ENCODE measurements at regions not wholly inside any gene's neighbourhood (a gene's known extent, or its start where the extent isn't known, plus 50 kb on each side); places are given as distances from the start of the nearest gene placed in this dataset.
A peak's percentile ranks its signal among the peaks of the same experiment; 100 is the strongest.
"Not testable (repeated sequence)": the region's sequence is repeated elsewhere in the genome, so short reads cannot be mapped to it uniquely, and the experiment has no call there.

DNA sequence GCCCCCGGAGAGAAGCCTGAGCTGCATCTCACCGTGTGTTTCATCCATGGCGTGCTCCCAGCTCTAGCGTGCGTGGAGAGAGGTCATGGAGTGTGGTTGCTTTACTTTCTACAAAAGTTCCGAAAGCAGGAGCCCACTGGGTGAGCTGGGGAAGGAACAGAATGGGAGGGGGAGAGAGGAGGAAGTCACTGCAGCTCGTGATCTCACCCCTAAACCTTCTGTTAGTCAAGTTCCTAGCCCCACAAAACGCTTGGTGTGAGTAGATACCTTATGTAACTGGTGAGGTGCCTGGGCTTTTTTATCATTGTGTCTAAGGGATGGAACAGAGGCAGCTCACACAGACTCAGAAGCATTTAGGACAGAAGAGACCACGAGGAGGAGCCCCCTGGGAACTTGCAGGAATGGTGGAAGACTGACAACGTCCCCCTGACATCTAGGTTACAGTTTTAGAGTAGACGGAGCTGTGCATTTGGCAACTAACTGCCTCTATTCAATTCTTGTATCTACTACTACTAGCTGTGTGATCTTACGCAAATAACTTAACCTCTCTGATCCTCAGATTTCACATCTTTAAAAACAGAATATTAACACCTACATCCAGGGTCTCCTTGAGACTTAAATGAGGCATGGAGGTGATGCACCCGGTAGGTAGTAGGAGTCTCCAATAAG is 123.3 kb downstream of the ARL4C start:
- DNase-seq = no peak

DNA sequence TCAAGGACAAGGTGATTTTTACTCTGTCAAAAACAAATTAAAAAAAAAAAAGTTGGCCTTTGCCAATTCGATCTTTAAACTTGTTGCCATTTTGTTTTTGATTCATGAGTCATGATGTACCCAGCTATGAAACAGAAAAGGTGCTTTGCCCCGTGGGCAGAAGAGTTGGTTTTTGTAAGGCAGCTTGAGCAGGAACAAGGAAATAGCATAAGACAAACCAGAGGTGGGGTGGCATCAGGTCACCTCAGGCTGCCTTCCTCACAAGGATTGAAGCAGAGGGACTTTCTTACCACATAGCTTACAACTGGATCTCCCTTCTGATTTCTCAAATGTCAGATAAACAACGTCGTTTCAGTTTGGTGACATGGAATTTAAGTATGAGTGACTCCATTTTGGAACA is 123.8 kb downstream of the ARL4C start:
- DNase-seq = no peak

GRCh38 chr2:234372506-234372905 is 124.4 kb downstream of the ARL4C start:
- no peak for DNase-seq

GRCh38 chr2:234368861-234369261 is 128.0 kb downstream of the ARL4C start:
- no peak for DNase-seq

DNA sequence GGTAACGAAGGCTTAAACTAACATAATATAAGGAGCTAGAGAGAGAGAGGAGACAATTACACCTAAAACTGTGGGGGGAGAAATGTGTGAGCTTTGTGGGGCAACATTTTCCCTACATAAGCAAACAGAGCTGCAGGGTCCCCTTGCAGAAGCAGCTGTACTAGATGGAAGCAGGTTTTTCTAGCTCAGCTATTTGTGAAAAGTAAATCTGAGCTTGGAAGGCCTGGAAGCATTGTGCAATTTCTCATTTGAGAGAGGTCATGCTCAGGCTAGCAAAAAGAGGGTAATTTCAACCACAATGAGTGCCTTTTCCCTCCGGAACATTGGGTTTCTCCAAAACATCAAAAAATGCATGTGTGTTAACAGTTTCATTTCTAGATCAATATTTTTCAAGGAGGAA is 130.0 kb downstream of the ARL4C start:
- no peak for DNase-seq

DNA sequence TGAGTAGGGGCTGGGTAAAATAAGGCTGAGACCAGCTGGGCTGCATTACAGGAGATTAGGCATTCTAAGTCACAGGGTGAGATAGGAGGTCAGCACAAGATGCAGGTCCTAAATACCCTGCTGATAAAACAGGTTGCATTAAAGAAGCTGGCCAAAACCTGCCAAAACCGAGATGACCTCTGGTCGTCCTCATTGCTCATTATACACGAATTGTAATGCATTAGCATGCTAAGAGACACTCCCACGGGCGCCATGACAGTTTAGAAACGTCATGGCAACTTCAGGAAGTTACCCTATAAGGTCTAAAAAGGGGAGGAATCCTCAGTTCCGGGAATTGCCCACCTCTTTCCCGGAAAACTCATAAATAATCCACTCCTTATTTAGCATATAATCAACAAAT is 132.2 kb downstream of the ARL4C start:
- no peak for DNase-seq

DNA sequence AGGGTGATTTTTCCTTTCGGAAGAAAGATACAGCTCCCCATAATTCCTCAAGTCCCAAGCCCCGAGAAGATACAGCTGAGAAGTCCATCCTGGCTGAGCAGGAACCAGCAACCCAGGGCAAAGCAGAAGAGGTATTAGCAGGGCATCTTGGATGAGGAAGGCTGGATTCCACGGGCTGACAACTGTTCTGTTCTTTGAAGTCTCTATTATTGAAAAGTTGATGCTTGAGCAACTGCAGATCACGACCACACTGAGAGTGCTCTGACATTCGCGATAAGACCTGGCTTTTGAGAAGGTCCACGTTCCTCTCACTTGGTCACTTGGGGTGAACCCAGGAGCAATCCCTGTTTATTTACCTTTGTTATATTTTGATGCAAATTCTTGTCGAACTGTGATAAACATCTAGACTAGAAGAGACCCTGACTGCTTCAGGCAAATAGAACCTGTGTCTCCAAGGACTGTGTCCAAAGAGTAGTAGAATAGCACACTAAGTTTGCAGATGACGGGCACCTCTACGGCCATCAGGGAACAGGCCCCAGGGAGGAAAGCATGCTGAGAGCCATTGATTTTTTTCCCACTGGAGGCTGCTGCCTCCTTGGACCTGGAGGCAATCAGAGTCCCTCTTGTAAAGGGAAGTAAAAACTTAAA is 133.1 kb downstream of the ARL4C start:
- no peak for DNase-seq

DNA sequence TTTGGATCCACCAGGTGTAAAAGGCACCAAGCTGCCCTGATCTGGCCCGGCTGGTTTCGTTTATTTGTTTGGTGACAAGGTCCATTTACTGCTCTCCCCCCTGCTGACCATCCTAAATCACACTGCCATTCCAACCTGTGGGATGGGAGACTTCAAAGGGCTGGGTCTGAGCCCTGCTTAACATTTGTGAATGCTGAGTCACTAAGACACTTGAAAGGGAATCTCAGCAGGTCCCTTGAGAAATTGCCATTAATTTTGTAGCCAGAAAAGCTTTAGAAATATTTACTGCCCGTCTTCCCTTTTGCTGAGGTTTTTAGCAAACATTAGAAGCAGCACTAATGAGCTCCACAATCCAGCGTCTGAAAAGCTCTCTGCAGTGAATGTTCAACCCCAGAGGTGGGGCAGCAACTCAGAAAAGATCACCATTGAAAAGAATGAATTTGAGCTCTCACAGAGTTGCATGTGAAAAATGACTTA is 133.8 kb downstream of the ARL4C start:
- no peak for DNase-seq

- DNase-seq = not testable (repeated sequence)
Measured at GRCh38 chr2:234360313-234360975, 136.4 kb downstream of the ARL4C start.

DNA sequence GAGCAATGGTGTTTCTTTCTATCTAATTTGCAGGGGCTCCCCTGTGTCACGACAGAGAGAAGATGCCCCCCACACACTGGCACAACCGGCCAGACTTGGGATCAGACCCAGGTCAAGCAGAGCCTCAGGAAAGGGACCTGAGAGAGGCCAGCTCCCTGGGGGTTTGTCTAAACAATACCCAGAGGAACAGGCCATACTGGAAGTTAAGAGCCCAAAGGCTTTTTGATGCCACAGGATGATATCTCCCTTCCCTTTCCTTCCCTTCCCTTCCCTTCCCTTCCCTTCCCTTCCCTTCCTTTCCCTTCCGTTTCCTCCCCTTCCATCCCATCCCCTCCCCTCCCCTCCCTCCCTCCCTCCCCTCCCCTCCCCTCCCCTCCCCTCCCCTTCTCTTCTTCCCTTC is 139.2 kb downstream of the ARL4C start:
- no peak for DNase-seq

GRCh38 chr2:234355808-234356365 is 141.0 kb downstream of the ARL4C start:
- DNase-seq = no peak

DNA sequence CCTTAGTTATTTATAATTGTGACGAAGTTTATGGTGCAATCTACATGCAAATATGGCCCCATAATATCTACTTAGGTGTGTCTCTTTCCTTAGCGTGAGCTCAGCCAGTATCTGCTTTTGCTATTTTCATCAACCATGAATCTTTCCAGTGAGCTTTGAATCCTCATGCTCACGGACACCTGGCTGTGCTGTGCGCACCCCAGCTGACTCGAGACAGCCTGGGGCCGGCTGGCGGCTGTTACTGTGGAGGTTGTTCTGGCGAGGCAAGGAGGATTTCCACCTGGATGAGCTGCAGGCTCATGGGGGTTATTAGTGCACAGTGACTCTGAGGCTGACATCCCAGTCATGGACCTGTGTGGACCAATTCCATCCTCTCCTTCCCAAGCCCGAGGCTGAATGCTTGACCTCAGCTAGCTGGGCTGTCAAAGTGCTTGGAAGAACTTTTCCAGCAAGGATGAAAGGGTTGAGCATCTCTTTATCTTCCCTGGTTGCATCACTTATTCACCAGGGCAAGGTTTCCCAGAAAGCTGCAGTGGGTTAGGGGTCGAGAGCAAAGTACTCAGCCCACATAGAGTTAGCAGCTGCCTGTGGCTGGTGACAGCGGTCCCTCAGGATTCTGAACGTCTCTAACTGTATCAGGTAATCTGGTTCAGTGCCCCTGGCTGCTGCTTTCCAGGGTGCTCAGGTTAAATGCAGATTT is 141.7 kb downstream of the ARL4C start:
- no peak for DNase-seq

- no peak for DNase-seq
Measured at GRCh38 chr2:234352270-234352669, 144.6 kb downstream of the ARL4C start.

GRCh38 chr2:234351866-234352265 is 145.0 kb downstream of the ARL4C start:
- not testable (repeated sequence) for DNase-seq

DNA sequence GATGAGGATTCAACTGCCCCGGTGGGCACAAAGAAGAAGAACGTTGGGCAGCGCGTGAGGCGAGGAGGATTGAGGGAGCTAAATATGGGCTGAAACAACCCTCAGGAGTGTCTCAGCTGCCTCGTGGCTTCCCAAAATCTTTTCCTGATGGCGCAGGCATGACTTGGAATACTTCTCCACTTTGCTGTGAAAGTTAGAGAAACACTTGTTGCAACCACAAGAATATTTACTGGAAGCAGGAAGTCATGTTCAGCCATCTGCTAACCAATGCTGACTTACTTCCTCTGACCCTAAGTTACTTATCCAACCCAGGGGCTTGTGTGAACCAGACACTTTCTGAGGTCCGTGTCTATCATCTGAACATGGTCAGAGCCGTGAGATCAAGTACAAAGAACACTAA is 148.8 kb downstream of the ARL4C start:
- DNase-seq = peak; percentile 27

GRCh38 chr2:234345921-234346320 is 151.0 kb downstream of the ARL4C start:
- no peak for DNase-seq

- no peak for DNase-seq
Measured at GRCh38 chr2:234344012-234344411, 152.9 kb downstream of the ARL4C start.

DNA sequence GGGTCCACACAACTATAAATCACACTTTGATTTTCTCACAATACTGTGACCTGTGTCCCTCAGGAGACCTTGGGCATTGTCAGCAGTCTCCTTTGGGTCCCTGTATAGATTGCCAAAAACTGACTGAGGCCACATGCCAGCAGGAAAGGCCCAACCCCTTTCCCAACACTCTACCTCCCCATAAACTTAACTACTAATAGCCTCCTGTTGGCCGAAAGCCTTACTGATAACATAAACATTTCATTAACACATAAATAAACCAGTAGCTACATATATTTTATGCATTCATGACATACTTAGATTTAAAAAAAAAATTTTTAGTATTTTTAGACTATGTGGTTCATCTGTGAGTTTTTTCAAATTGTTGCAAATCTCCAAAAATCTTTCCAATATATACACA is 153.5 kb downstream of the ARL4C start:
- no peak for DNase-seq

DNA sequence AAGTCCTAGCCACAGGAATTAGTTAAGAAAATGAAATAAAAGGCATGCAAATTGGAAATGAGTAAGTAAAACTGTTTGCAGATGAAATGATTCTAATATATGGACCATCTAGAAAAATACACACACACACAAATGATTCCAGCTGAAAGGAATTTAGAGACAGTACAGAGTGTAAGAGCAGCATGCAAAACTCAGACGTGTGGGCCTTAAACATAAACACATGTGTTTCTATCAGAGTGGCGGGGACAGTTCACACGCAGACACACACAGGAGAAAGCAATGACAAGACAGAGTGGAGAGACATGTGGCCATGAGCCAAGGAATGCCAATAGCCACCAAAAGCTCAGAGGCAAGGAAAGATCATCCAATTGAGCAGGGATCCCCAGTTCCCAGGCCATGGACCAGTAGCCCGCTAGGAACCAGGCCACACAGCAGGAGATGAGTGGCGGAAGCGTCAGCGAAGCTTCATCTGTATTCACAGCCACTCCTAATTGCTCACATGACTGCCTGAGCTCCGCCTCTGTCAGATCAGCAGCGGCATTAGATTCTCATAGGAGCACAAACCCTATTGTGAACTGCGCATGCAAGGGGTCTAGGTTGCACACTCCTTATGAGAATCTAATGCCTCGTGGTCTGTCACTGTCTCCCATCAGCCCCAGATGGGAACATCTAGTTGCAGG is 155.4 kb downstream of the ARL4C start:
- DNase-seq = no peak

GRCh38 chr2:234339501-234339900 is 157.4 kb downstream of the ARL4C start:
- DNase-seq = no peak

- no peak for DNase-seq
Measured at GRCh38 chr2:234339011-234339410, 157.9 kb downstream of the ARL4C start.

GRCh38 chr2:234335661-234336228 is 161.1 kb downstream of the ARL4C start:
- DNase-seq = no peak

All from KG1 (cell line).